Karpas-422 (cell line): ENCODE measurements at regions not wholly inside any gene's neighbourhood (a gene's known extent, or its start where the extent isn't known, plus 50 kb on each side); places are given as distances from the start of the nearest gene placed in this dataset.

Experiments used
- DNase-seq: peaks from one replicate; pipeline ENCODE4 v3.0.0-alpha.2; 2015
- H2AFZ ChIP-seq: fragments of 200-600 bp; sonication (generic); 2 replicates; pipeline ENCODE4 v1.6.1; 2014; ENCODE audit warnings: antibody characterized with exemption, low read length, mixed read lengths
- H3K27ac ChIP-seq: fragments of 200-600 bp; sonication (generic); 2 replicates; pipeline ENCODE4 v1.5.1; 2014; ENCODE audit warnings: mild to moderate bottlenecking, low read length, moderate library complexity
- H3K27me3 ChIP-seq: fragments of 200-600 bp; sonication (generic); 2 replicates; pipeline ENCODE4 v1.6.1; 2014; ENCODE audit warnings: low read length, mixed read lengths
- H3K36me3 ChIP-seq: fragments of 200-600 bp; sonication (generic); 2 replicates; pipeline ENCODE4 v1.6.1; 2014; ENCODE audit warnings: low read length, mixed read lengths; ENCODE audit not compliant: insufficient read depth
- H3K4me1 ChIP-seq: fragments of 200-600 bp; sonication (generic); 2 replicates; pipeline ENCODE4 v1.6.1; 2014; ENCODE audit warnings: mild to moderate bottlenecking, low read length, mixed read lengths
- H3K4me2 ChIP-seq: fragments of 200-600 bp; sonication (generic); 2 replicates; pipeline ENCODE4 v1.6.1; 2014; ENCODE audit warnings: low read length, low read depth, mild to moderate bottlenecking; ENCODE audit not compliant: poor library complexity, severe bottlenecking
- H3K4me3 ChIP-seq: fragments of 200-600 bp; sonication (generic); 2 replicates; pipeline ENCODE4 v1.5.1; 2014; ENCODE audit warnings: mild to moderate bottlenecking, antibody characterized with exemption, low read length, mixed read lengths
- H3K79me2 ChIP-seq: fragments of 200-600 bp; sonication (generic); 2 replicates; pipeline ENCODE4 v1.6.1; 2014; ENCODE audit warnings: mild to moderate bottlenecking, low read length, mixed read lengths
- H3K9ac ChIP-seq: fragments of 200-600 bp; sonication (generic); 2 replicates; pipeline ENCODE4 v1.6.0; 2014; ENCODE audit warnings: low read length
- H3K9me2 ChIP-seq: fragments of 200-600 bp; sonication (generic), shearing (Covaris generic); replicated peaks from 2 replicates; pipeline ENCODE4 v1.6.0; 2014; ENCODE audit warnings: mild to moderate bottlenecking, low read length, moderate library complexity; ENCODE audit not compliant: insufficient read depth
- H3K9me3 ChIP-seq: fragments of 300-700, 200-600 bp; sonication (generic); 2 replicates; pipeline ENCODE4 v1.6.1; 2014; ENCODE audit warnings: low read length, mixed read lengths
- H4K20me1 ChIP-seq: fragments of 200-600 bp; sonication (generic); 2 replicates; pipeline ENCODE4 v1.6.1; 2014; ENCODE audit warnings: mild to moderate bottlenecking, antibody characterized with exemption, low read length, low read depth; ENCODE audit not compliant: insufficient read depth

DNA sequence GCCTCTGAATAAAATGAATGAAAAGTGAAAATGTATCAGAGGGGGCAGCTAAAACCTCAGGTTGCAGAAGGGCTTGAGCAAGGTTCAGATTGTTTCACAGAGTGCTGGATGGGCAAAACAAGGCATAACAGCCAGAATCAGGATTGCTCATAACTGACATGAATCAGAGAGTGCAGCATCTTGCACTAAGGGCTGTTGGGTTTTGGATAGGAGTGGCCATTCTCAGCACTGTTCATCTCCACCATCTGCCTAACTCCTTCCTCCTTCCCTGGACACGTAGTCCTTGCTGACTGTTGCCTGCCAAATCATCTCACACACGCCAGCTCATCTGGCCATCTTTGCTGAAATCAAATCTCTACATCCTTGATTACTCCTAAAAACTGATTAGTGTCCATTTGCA lies 75.3 kb upstream of the C1QTNF7 start:
- no peaks in the 10 kb centered on the region for H3K9me2 ChIP-seq
- no peak overlapping the region for H3K4me3 ChIP-seq
- no peaks in the 10 kb centered on the region for H3K79me2 ChIP-seq
- H3K9ac ChIP-seq: no peak overlapping the region
- DNase-seq: no peak
- H3K27me3 ChIP-seq: no peaks in the 10 kb centered on the region
- H3K27ac ChIP-seq: no peak overlapping the region
- no peaks in the 10 kb centered on the region for H4K20me1 ChIP-seq
- no peak overlapping the region for H2AFZ ChIP-seq
- H3K9me3 ChIP-seq: no peaks in the 10 kb centered on the region
- H3K4me2 ChIP-seq: no peak overlapping the region
- no peaks in the 10 kb centered on the region for H3K36me3 ChIP-seq
- no peaks in the 10 kb centered on the region for H3K4me1 ChIP-seq

GRCh38 chr4:15353207-15353606 lies 74.6 kb upstream of the C1QTNF7 start:
- Histone ChIP-seq H2AFZ (no peak overlapping the region), H4K20me1 (no peaks in the 10 kb centered on the region), H3K27me3 (no peaks in the 10 kb centered on the region), H3K9me3 (no peaks in the 10 kb centered on the region), H3K4me1 (no peaks in the 10 kb centered on the region), H3K4me2 (no peak overlapping the region), H3K79me2 (no peaks in the 10 kb centered on the region), H3K36me3 (no peaks in the 10 kb centered on the region), H3K9me2 (no peaks in the 10 kb centered on the region), H3K9ac (no peak overlapping the region), H3K27ac (no peak overlapping the region), H3K4me3 (no peak overlapping the region)
- no peak for DNase-seq

DNA sequence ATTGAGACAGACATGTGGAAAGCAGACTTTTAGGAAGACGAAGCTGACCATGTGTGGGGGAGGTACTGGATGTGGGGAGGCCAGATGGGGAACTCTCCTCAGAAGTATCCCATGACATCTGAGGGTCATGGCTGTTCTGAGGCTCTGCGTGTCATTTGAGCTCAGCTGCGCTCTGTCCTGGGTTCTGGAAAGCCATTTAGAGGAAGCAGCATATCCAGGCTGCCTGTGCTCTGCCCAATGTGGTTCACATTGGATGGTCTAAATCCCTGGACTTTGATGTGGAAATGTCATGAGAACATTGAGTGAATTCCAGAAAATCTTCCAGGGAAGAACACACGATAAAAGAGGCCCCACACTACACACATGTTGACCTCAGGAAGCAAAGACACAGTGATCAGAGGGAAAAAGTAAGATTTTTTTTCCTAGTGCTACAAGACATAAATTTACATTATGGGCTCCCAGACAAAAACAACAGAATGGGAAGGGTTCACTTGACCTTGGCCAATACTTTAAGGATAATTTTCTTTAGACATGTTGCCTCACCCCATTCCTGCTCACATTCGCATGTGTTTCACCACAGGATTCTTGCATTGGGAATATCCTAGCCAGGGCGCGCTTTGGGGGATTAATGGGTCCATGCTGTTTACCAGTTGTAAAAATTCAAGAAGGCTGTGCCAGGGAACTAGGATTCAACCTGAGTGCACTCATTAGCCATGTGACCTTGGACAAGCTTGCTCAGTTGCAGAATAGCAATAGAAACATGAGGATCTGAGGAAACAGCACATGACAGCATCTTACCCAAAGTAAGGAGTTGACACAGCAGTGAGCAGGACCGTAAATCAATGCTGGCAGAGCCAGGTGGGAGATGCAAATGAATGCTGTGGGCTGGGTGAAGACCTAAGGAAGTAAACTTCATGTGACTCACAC lies 73.2 kb upstream of the C1QTNF7 start:
- Histone ChIP-seq H3K4me1 (no peaks in the 10 kb centered on the region), H3K9me3 (no peaks in the 10 kb centered on the region), H3K4me2 (no peak overlapping the region), H3K9ac (no peak overlapping the region), H2AFZ (no peak overlapping the region), H3K9me2 (no peaks in the 10 kb centered on the region), H3K27ac (no peak overlapping the region), H4K20me1 (no peaks in the 10 kb centered on the region), H3K27me3 (no peaks in the 10 kb centered on the region), H3K4me3 (no peak overlapping the region), H3K79me2 (no peaks in the 10 kb centered on the region), H3K36me3 (no peaks in the 10 kb centered on the region)
- no peak for DNase-seq

DNA sequence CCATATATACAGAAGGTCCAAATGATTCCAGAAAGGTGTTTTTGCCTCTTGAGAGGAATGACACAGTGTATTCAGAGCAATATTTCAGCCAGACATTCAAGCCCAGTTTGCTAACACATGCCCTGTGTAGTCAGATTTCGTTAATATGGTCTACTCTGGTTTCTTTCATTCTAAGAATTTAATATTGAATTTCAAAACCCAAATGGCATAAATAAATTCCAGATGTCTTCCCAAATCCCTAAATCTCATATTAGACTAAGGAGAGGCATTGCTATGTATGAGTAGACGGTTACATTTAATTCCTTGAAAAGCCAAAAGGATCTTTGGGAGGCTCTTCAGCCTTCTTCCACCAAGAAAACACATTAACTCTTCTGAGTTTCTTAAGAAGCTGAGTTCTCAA lies 66.3 kb upstream of the C1QTNF7 start:
- H3K9me3 ChIP-seq: no peaks in the 10 kb centered on the region
- no peak overlapping the region for H3K4me3 ChIP-seq
- no peaks in the 10 kb centered on the region for H3K79me2 ChIP-seq
- no peak overlapping the region for H3K27ac ChIP-seq
- no peaks in the 10 kb centered on the region for H3K9me2 ChIP-seq
- no peak for DNase-seq
- H3K4me2 ChIP-seq: no peak overlapping the region
- H4K20me1 ChIP-seq: no peaks in the 10 kb centered on the region
- H3K9ac ChIP-seq: no peak overlapping the region
- no peaks in the 10 kb centered on the region for H3K4me1 ChIP-seq
- H3K27me3 ChIP-seq: no peaks in the 10 kb centered on the region; the same call in 1 of the 2 replicates
- no peaks in the 10 kb centered on the region for H3K36me3 ChIP-seq
- H2AFZ ChIP-seq: no peak overlapping the region

DNA sequence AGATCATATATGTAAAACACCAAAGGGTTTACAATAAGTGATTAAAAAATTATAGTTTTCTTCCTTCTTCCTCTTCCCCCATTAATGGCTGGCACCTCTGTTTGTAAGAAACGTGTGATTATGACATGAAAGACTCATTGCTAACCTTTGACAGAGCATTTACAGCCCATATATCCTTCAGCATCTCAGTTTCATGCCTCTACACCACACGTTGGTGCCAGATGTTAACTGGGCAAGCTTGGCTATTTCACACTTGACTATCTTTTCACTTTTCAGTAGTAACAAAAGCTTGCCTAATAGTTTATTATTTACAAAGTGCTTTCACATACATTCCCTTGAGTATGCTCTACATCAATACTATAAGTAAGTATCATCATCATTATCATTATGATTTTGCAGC lies 65.3 kb upstream of the C1QTNF7 start:
- H4K20me1 ChIP-seq: no peaks in the 10 kb centered on the region
- H3K4me3 ChIP-seq: no peak overlapping the region
- no peaks in the 10 kb centered on the region; the same call in 1 of the 2 replicates for H3K27me3 ChIP-seq
- H2AFZ ChIP-seq: no peak overlapping the region
- no peaks in the 10 kb centered on the region for H3K9me3 ChIP-seq
- no peak overlapping the region for H3K4me2 ChIP-seq
- no peaks in the 10 kb centered on the region for H3K79me2 ChIP-seq
- no peak for DNase-seq
- H3K9ac ChIP-seq: no peak overlapping the region
- no peak overlapping the region for H3K27ac ChIP-seq
- H3K4me1 ChIP-seq: no peaks in the 10 kb centered on the region
- H3K36me3 ChIP-seq: no peaks in the 10 kb centered on the region
- H3K9me2 ChIP-seq: no peaks in the 10 kb centered on the region

DNA sequence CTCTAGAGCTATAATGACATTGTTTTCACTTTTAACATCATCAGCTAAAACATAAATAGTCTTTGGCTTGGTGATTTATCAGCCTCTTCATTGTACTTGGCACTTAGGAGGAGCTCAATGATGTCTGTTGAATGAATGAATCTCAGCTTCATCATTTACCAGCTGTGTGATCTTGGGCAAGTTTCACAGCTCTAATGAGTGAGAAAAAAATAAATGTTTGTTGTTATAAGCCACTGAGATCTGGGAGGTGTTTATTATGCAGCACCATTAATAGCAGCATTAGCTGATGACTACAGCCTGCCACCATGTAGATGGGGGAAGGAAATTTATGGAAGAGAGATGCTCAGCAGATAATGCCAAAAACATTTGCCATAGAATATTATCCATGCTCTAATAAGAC lies 63.6 kb upstream of the C1QTNF7 start:
- Histone ChIP-seq H3K9ac (no peak overlapping the region), H3K4me3 (no peak overlapping the region), H3K4me1 (no peaks in the 10 kb centered on the region)

GRCh38 chr4:15365641-15366040 lies 62.2 kb upstream of the C1QTNF7 start:
- H3K9me2 ChIP-seq: no peaks in the 10 kb centered on the region

More for the DNA sequence above, 63.6 kb upstream of the C1QTNF7 start:
- DNase-seq: no peak
- Histone ChIP-seq H3K27ac (no peak overlapping the region), H3K9me2 (no peaks in the 10 kb centered on the region), H3K36me3 (no peaks in the 10 kb centered on the region), H3K4me2 (no peak overlapping the region), H3K79me2 (no peaks in the 10 kb centered on the region), H3K9me3 (no peaks in the 10 kb centered on the region), H3K27me3 (no peaks in the 10 kb centered on the region; the same call in 1 of the 2 replicates), H4K20me1 (no peaks in the 10 kb centered on the region), H2AFZ (no peak overlapping the region)

DNA sequence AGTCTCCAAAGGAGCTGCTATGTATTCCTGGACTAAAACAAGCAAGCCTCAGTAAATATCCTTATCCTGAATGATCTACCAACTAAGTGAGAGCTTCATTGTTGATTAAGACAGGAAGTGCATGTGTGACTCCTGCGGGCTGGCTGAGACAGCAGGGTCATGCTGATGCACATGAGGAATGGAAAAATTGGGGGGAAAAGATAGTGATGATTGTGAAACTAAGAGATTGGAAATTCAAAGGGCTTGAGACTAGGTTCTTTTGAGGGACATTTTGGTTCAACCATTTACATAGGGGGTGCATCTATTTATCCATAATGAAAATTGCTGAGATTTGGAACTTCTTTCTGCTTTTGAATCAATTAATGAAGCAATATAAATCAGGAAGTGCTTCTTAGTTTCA lies 61.1 kb upstream of the C1QTNF7 start:
- H3K27me3 ChIP-seq: no peaks in the 10 kb centered on the region
- H4K20me1 ChIP-seq: no peaks in the 10 kb centered on the region
- no peak overlapping the region for H3K9ac ChIP-seq
- no peak overlapping the region for H3K4me3 ChIP-seq
- no peak overlapping the region for H3K27ac ChIP-seq
- no peak for DNase-seq
- H3K9me3 ChIP-seq: no peaks in the 10 kb centered on the region
- no peak overlapping the region for H3K4me2 ChIP-seq
- no peaks in the 10 kb centered on the region for H3K9me2 ChIP-seq
- no peaks in the 10 kb centered on the region for H3K79me2 ChIP-seq
- H3K4me1 ChIP-seq: no peaks in the 10 kb centered on the region
- no peak overlapping the region for H2AFZ ChIP-seq
- H3K36me3 ChIP-seq: no peaks in the 10 kb centered on the region

More at GRCh38 chr4:15365641-15366040, 62.2 kb upstream of the C1QTNF7 start:
- H3K27ac ChIP-seq: no peak overlapping the region
- H3K27me3 ChIP-seq: no peaks in the 10 kb centered on the region
- no peak overlapping the region for H3K9ac ChIP-seq
- no peak overlapping the region for H3K4me3 ChIP-seq
- H4K20me1 ChIP-seq: no peaks in the 10 kb centered on the region
- H3K79me2 ChIP-seq: no peaks in the 10 kb centered on the region
- no peak overlapping the region for H3K4me2 ChIP-seq
- H3K9me3 ChIP-seq: no peaks in the 10 kb centered on the region
- DNase-seq: no peak
- no peaks in the 10 kb centered on the region for H3K36me3 ChIP-seq
- H2AFZ ChIP-seq: no peak overlapping the region
- H3K4me1 ChIP-seq: no peaks in the 10 kb centered on the region
